Gastrocnemius medialis (tissue), 4 donors: ENCODE measurements at regions not wholly inside any gene's neighbourhood (a gene's known extent, or its start where the extent isn't known, plus 50 kb on each side); places are given as distances from the start of the nearest gene placed in this dataset.

ENCODE experiments used
- POLR2A ChIP-seq, 2 donors: fragments of 450-650 bp; IDR thresholded peaks; one replicate each; pipeline ENCODE4 v1.6.1; 2017; ENCODE audit warnings: antibody characterized with exemption in 2 of 2, mild to moderate bottlenecking in 2 of 2, moderate library complexity in 2 of 2
- TF ChIP-seq, protein P1 (sequence below), 5 experiments: fragments of 450-650 bp in 3 of 5; fragments of 200-600 bp in 2 of 5; sonication (generic) in 2 of 5; IDR thresholded peaks in 4 of 5; conservative IDR thresholded peaks in 1 of 5; 1 replicate in 4 of 5; 2 replicates in 1 of 5; pipeline ENCODE4 v1.5.1; 2016 to 2019; ENCODE audit warnings: antibody characterized with exemption in 5 of 5, mild to moderate bottlenecking in 3 of 5, moderate library complexity in 3 of 5

DNA sequence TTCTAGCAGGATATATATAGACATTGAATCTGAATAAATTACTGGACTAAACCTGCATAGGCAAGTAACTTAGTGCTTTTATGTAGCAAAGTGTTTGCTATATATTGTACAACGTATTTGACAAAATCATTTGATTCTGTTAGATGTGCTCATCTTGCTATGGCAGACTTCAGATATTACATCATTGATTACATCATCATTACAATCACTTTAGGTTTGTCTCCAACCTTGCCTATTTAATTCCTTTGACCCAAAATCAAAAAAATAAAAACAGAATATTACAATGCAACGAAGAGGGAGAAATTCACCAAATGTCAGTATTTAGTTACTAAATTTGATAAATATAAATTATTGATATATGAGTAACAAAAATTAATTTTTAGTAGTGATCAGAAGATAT lies 155.7 kb upstream of the STEAP1 start:
- TF ChIP-seq, protein P1, sequence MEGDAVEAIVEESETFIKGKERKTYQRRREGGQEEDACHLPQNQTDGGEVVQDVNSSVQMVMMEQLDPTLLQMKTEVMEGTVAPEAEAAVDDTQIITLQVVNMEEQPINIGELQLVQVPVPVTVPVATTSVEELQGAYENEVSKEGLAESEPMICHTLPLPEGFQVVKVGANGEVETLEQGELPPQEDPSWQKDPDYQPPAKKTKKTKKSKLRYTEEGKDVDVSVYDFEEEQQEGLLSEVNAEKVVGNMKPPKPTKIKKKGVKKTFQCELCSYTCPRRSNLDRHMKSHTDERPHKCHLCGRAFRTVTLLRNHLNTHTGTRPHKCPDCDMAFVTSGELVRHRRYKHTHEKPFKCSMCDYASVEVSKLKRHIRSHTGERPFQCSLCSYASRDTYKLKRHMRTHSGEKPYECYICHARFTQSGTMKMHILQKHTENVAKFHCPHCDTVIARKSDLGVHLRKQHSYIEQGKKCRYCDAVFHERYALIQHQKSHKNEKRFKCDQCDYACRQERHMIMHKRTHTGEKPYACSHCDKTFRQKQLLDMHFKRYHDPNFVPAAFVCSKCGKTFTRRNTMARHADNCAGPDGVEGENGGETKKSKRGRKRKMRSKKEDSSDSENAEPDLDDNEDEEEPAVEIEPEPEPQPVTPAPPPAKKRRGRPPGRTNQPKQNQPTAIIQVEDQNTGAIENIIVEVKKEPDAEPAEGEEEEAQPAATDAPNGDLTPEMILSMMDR (IDR thresholded peaks at IDR 0.05 in 4 of 5, conservative IDR thresholded peaks at IDR 0.05 in 1 of 5) = no peak
- TF ChIP-seq POLR2A (IDR thresholded peaks at IDR 0.05) = no peak
